Lower leg skin (tissue), 3 donors: ENCODE measurements at regions not wholly inside any gene's neighbourhood (a gene's known extent, or its start where the extent isn't known, plus 50 kb on each side); places are given as distances from the start of the nearest gene placed in this dataset.

ENCODE experiments used
- CTCF ChIP-seq, 3 donors: fragments of 450-650 bp; IDR thresholded peaks; one replicate each; pipeline ENCODE4 v1.5.1; 2016; ENCODE audit warnings: antibody characterized with exemption in 3 of 3, mild to moderate bottlenecking in 3 of 3, moderate library complexity in 2 of 3
- POLR2A ChIP-seq, 2 donors: fragments of 450-650 bp; IDR thresholded peaks; one replicate each; pipeline ENCODE4 v1.6.1; 2016 to 2017; ENCODE audit warnings: antibody characterized with exemption in 2 of 2, mild to moderate bottlenecking in 1 of 2, moderate library complexity in 1 of 2

GRCh38 chr18:54713386-54713785 is 114.9 kb upstream of the RAB27B start:
- TF ChIP-seq CTCF (IDR thresholded peaks at IDR 0.05) = no peak
- TF ChIP-seq POLR2A (IDR thresholded peaks at IDR 0.05) = no peak
